Right renal pelvis (tissue), 4 donors: ENCODE measurements at regions not wholly inside any gene's neighbourhood (a gene's known extent, or its start where the extent isn't known, plus 50 kb on each side); places are given as distances from the start of the nearest gene placed in this dataset.

Source experiments
- DNase-seq, 4 donors: peaks; one replicate each; pipeline ENCODE4 v3.0.0-alpha.2; 2013; ENCODE audit warnings: low read depth in 4 of 4, low spot score in 3 of 4, missing footprints in 1 of 4

DNA sequence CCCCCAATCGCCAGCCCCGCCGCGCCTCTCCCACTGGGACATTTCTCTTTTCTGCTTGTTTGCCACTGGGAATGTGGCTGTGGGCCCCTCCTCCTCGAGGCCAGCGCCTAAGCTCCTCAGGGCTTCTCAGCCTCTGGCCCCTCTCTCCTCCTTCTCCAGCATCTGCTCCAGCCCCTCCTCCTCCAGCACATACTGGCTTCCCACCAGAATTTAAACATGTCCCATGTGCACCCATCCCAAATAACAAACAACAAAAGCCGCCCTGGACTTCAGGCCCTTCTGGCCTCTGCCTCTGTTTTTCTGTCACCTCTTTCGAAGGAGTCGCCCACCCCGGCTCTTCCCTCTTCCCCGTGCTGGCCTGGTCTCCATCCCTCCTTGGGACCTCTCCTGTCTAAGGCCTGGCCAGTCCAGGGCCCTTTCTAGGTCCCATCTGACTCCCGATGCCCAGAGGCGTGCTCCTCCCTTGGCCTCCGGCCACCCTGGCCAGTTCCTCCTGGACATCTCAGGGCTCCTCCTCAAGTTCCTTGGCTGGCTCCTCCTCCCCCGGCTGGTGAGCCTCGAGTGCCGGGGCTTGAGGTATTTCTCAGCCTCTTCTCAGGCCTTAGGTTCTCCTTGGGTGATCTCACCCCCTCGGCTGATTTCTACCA is 94.6 kb upstream of the SLC6A6 start:
- DNase-seq: no peak

DNA sequence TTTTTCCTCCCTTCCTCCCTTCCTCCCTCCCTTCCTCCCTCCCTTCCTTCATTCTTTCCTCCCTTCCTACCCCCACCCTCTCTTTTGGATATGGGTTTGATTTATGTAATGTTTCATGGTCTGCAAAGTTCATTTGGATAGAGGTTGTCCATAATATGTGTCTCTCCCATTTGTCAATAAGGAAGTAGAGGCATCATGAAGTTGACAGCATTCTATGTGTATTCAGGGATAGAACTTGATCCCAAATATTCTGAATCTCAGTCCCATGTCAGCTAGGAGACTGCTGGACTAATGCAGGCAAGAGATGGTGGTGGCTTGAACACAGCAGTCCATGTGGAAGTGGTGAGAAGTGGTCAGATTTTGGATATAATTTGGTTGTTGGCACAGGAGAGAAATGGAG is 90.7 kb upstream of the SLC6A6 start:
- DNase-seq: no peak

DNA sequence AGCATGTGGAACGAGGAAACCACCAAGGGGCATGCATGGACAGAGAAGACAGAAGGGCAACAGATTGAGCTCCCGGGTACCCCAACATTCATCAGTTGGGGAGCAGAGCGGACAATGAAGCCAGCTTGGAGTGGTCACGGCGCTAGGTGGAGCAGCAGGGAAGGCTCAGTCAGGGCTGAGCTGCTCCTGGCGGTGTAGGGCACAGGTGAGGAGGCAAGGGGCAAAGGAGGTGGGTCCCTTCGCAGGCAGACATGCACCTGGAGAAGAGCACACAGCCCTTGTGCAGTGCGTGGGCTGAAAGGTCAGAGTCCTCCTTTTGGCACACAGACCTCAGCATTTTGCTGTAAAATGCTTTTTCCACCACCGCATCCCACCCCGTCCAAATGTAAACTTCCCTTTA is 90.0 kb upstream of the SLC6A6 start:
- no peak for DNase-seq

DNA sequence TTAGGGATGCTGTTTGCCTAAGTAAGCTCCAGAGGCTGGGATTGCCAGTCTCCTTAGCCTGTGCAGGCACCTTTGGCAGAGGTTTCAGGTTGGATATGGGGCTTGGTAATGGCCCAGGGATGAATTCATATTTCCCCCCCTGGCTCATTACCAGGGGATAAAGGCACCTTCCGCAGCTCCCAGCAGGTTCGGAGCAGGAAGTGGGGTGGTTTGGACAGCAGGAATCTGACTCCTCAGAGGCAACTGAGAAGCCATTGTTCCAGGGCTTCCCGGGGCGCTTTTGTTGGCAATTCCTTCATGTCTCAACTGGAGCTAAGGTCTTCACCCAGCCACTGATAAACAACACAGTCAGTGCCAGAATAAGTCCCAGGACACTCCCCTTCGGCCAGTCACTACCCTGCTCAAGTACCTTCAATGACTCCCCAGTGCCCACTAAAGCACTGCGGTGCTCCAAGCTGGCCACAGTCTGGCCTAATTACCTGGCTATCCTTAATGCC is 85.3 kb upstream of the SLC6A6 start:
- DNase-seq: no peak

DNA sequence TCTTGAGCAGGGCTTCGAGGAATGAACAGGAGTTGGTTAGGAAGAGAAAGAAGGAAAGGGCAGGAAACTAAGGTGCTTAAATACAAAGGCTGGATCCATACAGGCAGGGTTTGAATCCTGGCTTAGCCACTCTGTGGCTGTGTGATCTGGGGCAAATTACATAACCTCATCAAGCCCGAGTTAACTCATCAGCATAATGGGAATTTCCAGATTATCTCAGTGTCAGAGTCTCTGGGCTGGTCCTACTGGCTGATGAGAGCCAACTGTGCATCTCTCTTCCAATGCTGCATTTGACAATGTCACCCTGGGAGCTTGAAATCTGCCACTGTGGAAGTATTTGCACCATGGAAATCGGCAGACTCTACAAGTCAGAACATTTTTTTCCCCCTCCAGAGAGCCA is 83.8 kb upstream of the SLC6A6 start:
- DNase-seq: no peak

DNA sequence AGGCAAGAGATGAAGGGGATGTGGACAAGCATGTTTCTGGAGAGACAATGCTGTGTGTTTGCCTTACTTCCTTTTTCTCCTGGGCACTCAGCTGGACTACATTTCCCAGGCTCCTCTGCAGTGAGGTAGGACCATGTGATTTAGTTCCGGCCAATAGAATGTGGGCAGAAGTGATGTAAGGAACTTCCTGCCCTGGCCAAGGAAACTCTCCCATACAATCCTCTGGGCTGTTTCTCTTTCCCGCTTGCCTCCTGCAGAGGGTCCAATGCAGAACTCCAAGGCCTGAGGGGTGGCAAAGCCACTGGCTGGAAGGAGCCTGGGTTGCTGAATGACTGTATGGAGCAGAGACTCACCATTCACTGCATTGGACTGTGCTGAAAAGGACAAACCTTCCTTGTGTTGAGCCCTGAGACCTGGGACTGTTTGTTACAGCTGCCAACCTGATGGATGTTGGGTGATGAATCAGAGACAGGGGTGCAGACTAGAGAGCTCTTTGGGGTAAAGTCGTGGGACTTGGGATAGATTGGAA is 82.7 kb upstream of the SLC6A6 start:
- DNase-seq: no peak

DNA sequence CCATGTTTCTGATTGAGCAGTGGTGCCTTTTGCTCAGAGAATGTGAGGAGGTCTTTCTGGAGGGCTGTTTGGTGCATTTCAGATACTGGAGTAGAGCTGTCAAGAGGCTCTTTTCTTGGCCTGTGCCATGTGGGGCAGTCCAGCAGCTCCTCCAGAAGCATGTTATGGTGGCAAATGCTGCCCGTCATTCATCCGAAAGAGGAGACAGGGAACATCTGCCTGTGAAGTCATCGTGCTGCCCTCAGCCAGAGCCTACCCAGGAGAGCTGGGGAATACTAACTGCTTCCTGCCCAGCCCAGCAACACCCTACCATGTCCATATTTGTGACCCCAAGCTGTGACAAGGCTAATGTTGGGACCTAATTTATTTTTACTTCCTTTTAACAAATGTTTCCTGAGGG is 82.2 kb upstream of the SLC6A6 start:
- DNase-seq: no peak

DNA sequence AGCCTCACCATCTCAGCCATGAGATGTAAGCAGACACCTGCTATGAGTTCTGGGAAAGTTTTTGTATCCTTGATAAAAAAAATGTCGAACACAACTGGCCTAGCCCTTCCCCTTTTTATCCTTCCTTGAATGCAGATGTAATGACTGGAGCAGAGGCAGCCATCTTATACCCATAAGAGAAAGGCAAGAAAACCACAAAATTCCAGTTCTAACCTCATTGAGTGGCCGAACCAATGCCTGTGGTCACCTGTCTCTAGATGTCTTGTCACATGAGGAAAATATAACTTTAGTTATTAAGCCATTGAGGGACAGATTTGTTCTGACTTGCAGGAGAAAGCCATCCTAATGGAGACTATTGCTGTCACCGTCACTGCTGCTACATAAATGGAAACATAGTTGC is 80.4 kb upstream of the SLC6A6 start:
- DNase-seq: no peak

DNA sequence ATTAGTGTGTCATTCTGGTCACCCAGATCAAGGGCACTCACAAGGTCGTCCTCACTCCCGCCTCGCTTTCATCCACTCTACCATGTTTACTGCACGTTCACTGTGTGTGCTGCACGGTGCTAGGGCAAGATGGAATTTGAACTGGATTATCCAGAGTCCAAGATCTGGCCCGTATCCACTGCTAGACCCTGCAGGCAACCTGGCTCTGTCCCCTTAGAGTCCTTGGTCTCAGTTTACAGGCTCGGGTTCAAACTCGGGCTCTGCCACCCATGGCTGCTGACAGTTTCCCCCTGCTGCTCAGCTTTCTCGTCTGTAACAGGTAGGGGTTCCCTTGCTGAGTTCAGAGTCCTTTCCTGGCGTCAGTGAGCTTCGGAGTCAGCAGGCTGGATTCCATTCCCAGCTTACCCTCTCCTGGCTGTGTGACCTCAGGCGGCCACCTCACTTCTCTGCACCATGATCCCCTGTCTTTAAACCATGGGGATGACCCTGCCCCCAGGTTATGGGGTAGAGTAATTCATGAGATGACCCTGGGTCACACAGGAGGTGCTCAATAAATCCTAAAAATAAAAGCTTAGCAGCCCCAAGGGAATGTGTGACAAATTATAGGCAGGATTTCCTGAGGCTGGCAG is 79.6 kb upstream of the SLC6A6 start:
- no peak for DNase-seq

DNA sequence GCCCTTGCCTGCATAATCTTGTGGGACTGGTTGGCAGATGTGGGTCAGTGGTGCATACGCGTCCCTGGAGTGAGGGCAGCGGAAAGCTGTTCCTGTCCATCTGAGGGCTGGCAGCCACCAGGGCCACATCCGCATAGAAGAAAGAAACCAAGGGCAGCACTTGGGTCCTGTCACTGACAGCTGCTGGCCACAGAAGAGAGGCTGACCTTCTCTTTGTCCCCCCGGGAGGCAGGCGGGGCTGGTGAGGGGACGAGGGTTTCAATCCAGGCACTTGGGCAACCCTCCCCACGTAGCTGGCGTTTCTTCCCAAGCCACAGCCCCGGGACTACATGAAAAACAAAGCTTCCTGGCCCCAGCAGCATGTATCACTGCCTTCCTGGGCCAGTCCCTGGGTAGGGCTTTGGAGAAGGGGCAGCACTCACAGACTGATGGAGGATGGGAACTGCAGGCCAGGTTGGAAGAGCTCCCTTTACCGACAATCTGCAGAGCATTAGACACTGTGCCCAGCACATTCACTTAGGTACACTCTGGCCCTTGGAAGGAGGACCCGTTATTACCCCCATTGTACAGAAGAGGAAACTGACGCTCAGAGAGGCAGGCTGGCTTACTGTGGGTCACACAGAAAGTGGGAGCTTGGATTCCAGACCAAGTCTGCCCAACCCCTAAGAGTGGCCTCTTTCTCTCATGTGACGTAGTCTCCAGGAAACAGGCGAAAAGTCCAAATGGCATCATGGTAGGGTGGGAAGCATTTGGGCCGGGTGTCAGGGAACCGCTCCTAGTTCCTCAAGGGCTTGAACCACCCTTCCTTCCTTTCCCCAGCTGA is 78.8 kb upstream of the SLC6A6 start:
- DNase-seq: no peak

DNA sequence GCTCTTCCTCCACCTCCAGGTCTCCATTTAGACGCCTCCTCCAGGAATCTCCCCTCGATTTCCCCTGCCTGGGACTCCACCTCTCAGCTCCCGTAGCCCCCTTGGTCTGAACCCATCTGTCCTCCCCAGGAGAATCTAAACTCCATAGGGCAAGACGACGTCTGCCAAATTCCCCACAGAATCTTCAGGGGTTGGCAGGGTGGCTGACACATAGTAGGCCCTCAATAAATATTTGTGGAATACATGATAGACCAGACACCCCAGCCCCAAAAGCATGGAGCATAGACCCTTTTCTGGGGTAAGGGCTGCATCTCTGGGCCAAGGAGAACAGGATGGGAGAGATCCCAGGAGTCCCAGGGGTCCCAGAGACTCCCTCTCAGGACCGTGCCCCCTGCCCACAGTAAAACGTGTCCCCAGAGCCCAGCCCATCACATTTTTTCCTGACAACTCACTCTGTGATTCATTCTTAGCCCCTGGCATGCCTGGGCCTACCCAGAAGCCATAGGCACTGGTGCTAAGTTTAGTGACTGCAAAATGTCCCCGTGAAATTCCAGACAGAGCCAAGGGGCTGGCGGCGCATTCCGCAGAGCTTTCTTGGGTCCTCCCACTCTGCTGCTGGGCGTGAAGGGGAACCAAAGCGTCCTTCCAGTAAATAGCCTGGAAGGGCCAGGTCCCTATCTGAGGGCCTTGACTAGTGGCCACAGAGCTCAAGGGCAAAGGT is 78.0 kb upstream of the SLC6A6 start:
- DNase-seq: no peak

DNA sequence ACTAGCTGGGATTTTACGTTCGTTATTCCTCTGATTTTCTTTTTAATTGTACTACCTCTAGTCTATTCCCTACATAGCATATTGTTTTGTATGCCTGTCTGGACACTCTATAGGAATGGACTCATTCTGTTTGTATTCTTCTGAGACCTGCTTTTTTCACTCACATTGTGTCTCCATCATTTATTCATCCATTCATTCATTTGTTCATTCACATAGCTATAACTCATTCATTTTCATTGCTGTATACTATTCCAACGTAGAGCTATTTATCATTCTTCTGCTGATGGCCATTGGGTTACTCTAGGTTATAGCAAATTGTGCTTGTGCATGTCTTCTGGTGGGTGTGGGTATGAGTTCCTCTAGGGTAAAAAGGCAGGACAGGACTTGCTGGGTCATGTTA is 74.0 kb upstream of the SLC6A6 start:
- DNase-seq: no peak

DNA sequence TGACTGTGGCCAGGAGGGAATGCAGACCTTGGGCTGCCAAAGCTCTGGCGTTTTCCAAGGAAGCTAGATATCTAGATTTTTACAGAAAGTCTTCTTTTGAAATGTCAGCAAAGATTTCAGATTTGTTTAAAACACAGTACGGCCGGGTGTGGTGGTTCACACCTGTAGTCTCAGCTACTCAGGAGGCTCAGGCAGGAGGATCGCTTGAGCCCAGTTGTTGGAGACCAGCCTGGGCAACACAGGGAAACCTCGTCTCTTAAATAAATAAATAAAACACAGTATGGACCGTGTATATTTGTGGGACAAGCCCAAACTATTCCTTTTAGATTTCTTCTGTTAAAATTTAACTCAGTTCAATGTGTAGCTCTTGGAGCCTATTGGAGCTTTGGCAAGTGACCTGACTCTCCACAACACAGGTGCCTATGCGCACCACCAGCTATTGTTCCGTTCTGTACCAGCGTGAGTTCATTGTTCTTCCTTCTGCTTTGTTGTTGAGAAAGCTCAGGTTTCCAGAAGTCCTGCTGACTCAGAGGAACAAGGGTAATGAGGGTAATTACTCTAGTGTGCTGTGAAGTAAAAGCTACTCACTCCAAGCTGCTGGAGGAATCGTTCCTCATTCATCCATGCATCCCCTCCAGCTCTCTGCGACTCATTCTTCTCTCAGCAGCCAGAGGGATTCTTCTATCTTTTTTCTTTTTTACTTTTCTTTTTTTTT is 73.1 kb upstream of the SLC6A6 start:
- peak in 3 of 4 donors; percentile 19 to 28 (median 20) for DNase-seq

DNA sequence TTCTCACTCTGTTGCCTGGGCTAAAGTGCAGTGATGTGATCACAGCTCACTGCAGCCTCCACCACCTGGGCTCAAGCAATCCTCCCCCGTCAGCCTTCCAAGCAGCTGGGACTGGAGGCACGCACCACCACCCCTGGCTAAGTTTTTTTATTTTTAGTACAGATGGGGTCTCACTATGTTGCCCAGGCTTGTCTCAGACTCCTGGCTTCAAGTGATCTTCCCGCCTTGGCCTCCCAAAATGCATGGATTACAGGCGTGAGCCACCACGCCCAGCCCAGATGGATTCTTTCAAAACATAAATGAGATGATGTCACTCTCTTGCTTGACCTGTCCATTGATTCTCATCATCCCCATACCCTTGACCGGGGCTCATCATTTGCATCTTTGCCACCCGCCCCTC is 72.6 kb upstream of the SLC6A6 start:
- DNase-seq: no peak

DNA sequence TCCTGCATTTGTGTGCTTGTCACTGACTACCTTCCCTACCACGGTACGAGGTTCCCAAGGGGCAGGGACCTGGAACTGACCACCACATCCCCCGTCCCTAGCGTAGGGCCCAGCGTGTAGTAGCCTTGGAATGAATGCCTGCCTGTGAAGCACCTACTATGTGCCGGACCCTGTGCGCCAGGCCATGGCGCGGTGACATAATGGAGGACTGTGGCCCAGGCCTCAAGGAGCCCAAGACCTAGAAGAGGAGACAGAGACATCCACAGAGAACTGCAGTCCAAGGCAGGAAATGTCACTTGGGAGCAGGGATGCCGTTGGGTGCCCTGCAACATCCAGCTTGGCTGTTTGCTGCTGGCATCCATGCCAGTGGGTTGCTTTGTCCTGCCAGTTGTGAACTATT is 71.9 kb upstream of the SLC6A6 start:
- no peak for DNase-seq

DNA sequence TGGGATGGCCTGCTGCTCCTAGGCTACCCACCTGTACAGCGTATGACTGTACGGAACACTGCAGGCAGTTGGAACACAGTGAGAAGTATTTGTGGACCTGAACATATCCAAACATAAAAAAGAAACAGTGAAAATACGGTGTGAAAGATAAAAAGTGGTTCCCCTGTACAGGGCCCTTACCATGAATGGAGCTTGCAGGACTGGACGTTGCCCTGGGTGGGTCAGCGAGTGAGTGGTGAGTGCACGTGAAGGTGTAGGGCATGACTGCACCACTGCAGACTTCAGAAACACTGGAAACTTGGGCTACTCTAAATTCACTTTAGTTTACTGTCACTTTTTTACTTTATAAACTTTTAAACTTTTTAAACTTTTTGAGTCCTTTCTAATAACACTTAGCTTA is 71.2 kb upstream of the SLC6A6 start:
- DNase-seq: no peak

DNA sequence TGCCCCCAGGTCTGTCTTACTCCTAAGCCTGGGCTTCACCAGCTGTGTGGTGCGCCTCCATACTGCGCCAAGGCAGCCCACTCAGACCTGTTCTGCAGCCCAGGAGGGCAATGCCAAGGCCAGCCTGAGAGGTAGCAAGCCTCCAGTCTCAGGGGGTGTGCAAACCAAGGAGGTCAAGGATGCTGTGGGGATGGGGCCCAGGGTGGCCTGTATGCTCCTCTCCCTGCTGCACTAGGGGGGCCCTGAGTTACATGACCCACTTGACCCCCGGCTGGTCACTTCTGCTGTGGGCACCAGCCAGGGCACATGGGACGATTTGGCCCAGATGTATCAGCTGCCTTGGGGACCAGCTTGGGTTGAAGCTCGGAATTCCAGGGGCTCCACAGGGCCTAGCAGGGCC is 70.0 kb upstream of the SLC6A6 start:
- no peak for DNase-seq

DNA sequence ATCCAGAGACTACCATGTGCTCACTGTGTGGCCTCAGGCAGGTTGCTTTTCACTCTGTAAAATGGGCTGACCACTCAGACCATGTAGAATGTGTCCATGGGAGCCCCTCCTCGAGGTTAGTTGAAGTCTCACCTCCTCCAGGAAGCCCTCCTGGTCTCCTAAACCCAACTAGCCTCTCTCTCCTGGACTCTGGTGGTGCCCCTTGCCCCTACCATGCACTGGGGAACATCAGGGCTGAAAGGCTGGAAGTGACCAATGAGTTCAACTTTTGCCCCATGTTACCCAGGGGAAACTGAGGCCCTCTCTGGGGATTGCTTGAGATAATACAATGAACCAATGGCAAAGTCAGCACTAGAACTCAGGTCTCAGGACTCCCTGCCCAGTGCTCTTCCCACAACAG is 69.2 kb upstream of the SLC6A6 start:
- DNase-seq: no peak

DNA sequence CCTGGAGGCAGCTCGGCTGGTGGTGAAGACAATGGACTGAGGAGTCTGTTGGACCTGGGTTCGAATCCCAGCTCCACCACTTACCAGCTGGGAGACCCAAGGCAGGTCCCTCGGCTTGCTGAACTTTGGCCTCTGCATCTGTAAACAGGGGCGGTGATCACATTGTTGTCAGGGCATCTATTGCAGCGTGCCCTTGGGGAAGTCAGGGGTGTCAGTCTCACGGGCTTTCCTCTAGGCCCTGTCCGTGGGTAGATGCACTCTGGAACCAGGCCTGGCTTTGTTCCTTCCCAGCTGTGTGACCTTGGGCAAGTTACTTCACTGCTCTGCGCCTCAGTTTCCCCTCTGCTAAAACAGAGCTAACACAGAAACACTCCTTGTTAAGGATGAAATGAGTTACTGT is 68.8 kb upstream of the SLC6A6 start:
- no peak for DNase-seq

DNA sequence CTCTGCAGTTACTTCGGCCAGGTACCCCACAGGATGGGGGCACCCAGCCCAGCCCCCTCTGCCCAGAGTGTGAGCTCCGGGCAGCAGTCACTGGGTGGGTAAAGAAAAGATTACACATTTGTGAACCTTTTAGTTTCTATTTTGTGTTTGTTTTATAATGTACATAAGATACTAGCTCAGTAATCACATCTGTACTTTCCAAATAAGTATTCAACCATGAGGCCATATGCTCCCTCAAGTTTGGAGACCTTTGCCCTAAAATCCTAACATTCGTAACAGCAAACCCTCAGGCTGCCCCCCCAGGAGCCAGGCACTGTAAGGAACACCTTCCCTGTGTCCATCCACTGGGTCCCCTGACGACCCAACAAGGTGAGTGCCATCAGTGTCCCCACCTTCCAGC is 68.3 kb upstream of the SLC6A6 start:
- DNase-seq: no peak
